ENCODE measurements at regions not wholly inside any gene's neighbourhood (a gene's known extent, or its start where the extent isn't known, plus 50 kb on each side); places are given as distances from the start of the nearest gene placed in this dataset.

- ATAC-seq (no peak), DNase-seq (ENCODE audit: low spot score) (no peak), FAIRE-seq (no peak)
- H4K20me1 ChIP-seq (ENCODE audit: insufficient read depth, low read length), result no peaks in the 10 kb centered on the region
- no peak overlapping the region for H2AFZ ChIP-seq (ENCODE audit: low read length)
- POLR2A ChIA-PET, result no interaction called here
- H3K4me2 ChIP-seq (ENCODE audit: low read depth, low read length), result no peak overlapping the region
- no peaks in the 10 kb centered on the region for H3K9me3 ChIP-seq (ENCODE audit: low read length)
- intact Hi-C loops (cut with micrococcal nuclease; ENCODE audit: unreplicated experiment) (no loop called here), in situ Hi-C loops (cut with HindIII; ENCODE audit: extremely low pct_ligation_motif_present, low pct_unique_long_range_greater_than_20kb) (no loop called here)
- CTCF ChIA-PET (ENCODE audit: low intra/inter-chr PET ratio, low total read pairs), result no interaction called here
- H3K27ac ChIP-seq (ENCODE audit: extremely low read length, insufficient read depth, low read length), result no peak overlapping the region
- no TSS peak for BruUV-seq (replicated peaks)
- H3K4me1 ChIP-seq (ENCODE audit: insufficient read depth, low read length), result no peaks in the 10 kb centered on the region
- H3K27me3 ChIP-seq (ENCODE audit: control insufficient read depth in 1 of 2, insufficient read depth in 2 of 2, low read length in 2 of 2), result peaks cover 0 to 4% of the 10 kb centered on the region in 2 experiments; a peak in 1 of 5 replicates
- no peak overlapping the region for H3K9ac ChIP-seq (ENCODE audit: insufficient read depth, low read depth, low read length)
- WGBS (ENCODE audit: low lambda C conversion rate), result 18% methylated on average over 3 of the region's 3 CpGs
- no peaks in the 10 kb centered on the region for H3K79me2 ChIP-seq (ENCODE audit: insufficient read depth, low read length)
- H3K4me3 ChIP-seq (replicated peaks in 1 of 3; ENCODE audit: insufficient read depth in 1 of 3, low read depth in 2 of 3, low read length in 3 of 3), result no peak overlapping the region
- no peaks in the 10 kb centered on the region for H3K36me3 ChIP-seq (replicated peaks in 1 of 2; ENCODE audit: control insufficient read depth in 1 of 2, insufficient read depth in 2 of 2, low read length in 2 of 2)
- TF ChIP-seq TOE1 (CRISPR knock-in tag; IDR thresholded peaks at IDR 0.05) (no peak), CENPBD1 (CRISPR knock-in tag; IDR thresholded peaks at IDR 0.05; ENCODE audit: borderline replicate concordance, low read depth) (no peak), ZNF274 (CRISPR knock-in tag; IDR thresholded peaks at IDR 0.05) (no peak), BATF2 (CRISPR knock-in tag; IDR thresholded peaks at IDR 0.05) (no peak), KDM1A (CRISPR knock-in tag; IDR thresholded peaks at IDR 0.05) (no peak), HDAC6 (IDR thresholded peaks at IDR 0.05; ENCODE audit: low read depth, low read length) (no peak), GMEB2 (CRISPR knock-in tag; IDR thresholded peaks at IDR 0.05; ENCODE audit: low read depth) (no peak), ZNF230 (CRISPR knock-in tag; IDR thresholded peaks at IDR 0.05) (no peak), GZF1 (CRISPR knock-in tag; IDR thresholded peaks at IDR 0.05) (no peak), BCLAF1 (IDR thresholded peaks at IDR 0.05) (no peak), TFAP4 (IDR thresholded peaks at IDR 0.05; ENCODE audit: borderline replicate concordance, low read depth) (no peak), XRCC5 (optimal IDR thresholded peaks at IDR 0.05; ENCODE audit: low read length) (no peak), DZIP1 (CRISPR knock-in tag; IDR thresholded peaks at IDR 0.05) (no peak), ZNF883 (CRISPR knock-in tag; IDR thresholded peaks at IDR 0.05; ENCODE audit: not compliant biosample characterization) (no peak), ZNF75D (CRISPR knock-in tag; IDR thresholded peaks at IDR 0.05; ENCODE audit: borderline replicate concordance) (no peak)
Observed at GRCh38 chr1:56129837-56130236, 449.5 kb downstream of the PLPP3 start.
